ENCODE measurements at regions not wholly inside any gene's neighbourhood (a gene's known extent, or its start where the extent isn't known, plus 50 kb on each side); places are given as distances from the start of the nearest gene placed in this dataset.
"Not testable (repeated sequence)": the region's sequence is repeated elsewhere in the genome, so short reads cannot be mapped to it uniquely, and the experiment has no call there.

- H3K4me3 ChIP-seq (ENCODE audit: low read depth, poor library complexity, severe bottlenecking): no peak overlapping the region
- intact Hi-C loops (cut with DNase I; ENCODE audit: low total_unique reads): no loop called here
- 65 to 67% methylated on average over 17 of the region's 17 CpGs for WGBS, 2 donors
- no peak for TF ChIP-seq CTCF (IDR thresholded peaks at IDR 0.05)
- peak in 1 of 2 donors; percentile 56 for DNase-seq (ENCODE audit: low spot score in 2 of 2)
These were observed 81.3 kb upstream of the C16orf82 start for GRCh38 chr16:26985100-26986065.

GRCh38 chr16:26987597-26988010, 79.1 kb upstream of the C16orf82 start:
- intact Hi-C loops (cut with DNase I; ENCODE audit: low total_unique reads): no loop called here
- peak in 1 of 2 donors; percentile 68 for DNase-seq (ENCODE audit: low spot score in 2 of 2)
- WGBS, 2 donors: 55 to 59% methylated on average over 7 of the region's 7 CpGs
- no peak for TF ChIP-seq CTCF (IDR thresholded peaks at IDR 0.05)
- TF ChIP-seq POLR2A (IDR thresholded peaks at IDR 0.05): no peak
- no peak overlapping the region for H3K4me3 ChIP-seq (ENCODE audit: low read depth, poor library complexity, severe bottlenecking)

- H3K4me3 ChIP-seq (ENCODE audit: low read depth, poor library complexity, severe bottlenecking): no peak overlapping the region
- TF ChIP-seq POLR2A (IDR thresholded peaks at IDR 0.05) (no peak), CTCF (IDR thresholded peaks at IDR 0.05) (no peak)
- intact Hi-C loops (cut with DNase I; ENCODE audit: low total_unique reads): no loop called here
- 74 to 78% methylated on average over 5 of the region's 5 CpGs for WGBS, 2 donors
- peak in 1 of 2 donors; percentile 67 for DNase-seq (ENCODE audit: low spot score in 2 of 2)
These were observed 78.5 kb upstream of the C16orf82 start for GRCh38 chr16:26988186-26988585.

DNA sequence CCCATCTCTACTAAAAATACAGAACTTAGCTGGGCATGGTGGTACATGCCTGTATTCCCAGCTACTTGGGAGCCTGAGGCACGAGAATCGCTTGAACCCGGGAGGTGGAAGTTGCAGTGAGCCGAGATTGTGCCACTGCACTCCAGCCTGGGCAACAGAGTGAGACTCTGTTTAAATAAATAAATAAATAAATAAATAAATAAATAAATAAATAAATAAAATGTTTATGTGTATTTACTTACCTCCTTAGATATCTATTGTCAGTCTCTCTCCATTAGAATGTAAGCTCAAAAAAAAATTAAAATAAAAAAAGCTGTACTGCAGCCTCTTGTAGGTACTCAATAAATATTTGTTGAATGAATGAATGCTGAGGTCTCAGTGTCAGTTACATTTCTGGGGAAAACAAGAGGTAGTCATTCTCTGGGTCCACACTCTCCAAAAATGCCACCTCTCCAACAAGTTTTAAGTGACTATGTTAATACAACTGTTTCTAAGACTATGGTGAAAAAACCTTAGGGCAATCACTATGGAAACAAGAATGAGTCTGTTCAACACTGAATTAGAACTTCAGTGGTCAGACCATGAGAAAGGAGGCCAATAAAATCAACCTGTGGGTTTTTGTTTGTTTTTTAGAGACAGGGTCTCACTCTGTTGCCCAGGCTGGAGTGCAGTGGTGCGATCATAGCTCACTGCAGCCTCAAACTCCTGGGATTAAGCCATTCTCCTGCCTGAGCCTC, 76.2 kb upstream of the C16orf82 start:
- intact Hi-C loops (cut with DNase I; ENCODE audit: low total_unique reads); H3K4me3 ChIP-seq (ENCODE audit: low read depth, poor library complexity, severe bottlenecking): not testable (repeated sequence)
- 81 to 90% methylated on average over 5 of the region's 5 CpGs for WGBS, 2 donors
- DNase-seq (ENCODE audit: low spot score in 2 of 2): peak in 1 of 2 donors; percentile 45

- H3K4me3 ChIP-seq (ENCODE audit: low read depth, poor library complexity, severe bottlenecking): no peak overlapping the region
- intact Hi-C loops (cut with DNase I; ENCODE audit: low total_unique reads): no loop called here
- no peak for TF ChIP-seq CTCF (IDR thresholded peaks at IDR 0.05)
- TF ChIP-seq POLR2A (IDR thresholded peaks at IDR 0.05): no peak
- 29 to 46% methylated on average over 9 of the region's 9 CpGs for WGBS, 2 donors
- peak in 1 of 2 donors; percentile 73 for DNase-seq (ENCODE audit: low spot score in 2 of 2)
These were observed 73.9 kb upstream of the C16orf82 start for GRCh38 chr16:26992666-26993349.

DNA sequence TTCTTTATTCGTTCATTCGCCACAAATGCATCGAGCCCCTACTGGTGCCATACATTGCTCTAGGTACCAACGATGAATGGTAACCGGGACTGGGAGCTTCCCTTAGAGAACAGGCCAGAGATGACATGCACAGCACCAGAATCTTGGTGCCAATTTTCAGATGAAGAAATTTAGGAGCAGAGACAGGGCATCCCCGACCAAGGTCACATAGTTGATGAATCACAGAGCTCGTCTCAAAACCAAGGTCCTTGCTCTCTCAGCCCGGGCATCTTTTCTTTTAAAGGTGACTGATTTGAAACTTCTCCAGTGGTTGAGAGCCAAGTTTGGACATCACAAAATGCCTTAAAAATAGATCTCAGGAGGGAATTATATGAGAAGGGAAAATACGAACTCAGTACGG, 73.2 kb upstream of the C16orf82 start:
- TF ChIP-seq POLR2A (IDR thresholded peaks at IDR 0.05): no peak
- TF ChIP-seq CTCF (IDR thresholded peaks at IDR 0.05): no peak
- peak in 1 of 2 donors; percentile 29 for DNase-seq (ENCODE audit: low spot score in 2 of 2)
- WGBS, 2 donors: 61 to 73% methylated on average over 10 of the region's 10 CpGs
- intact Hi-C loops (cut with DNase I; ENCODE audit: low total_unique reads): no loop called here
- no peak overlapping the region for H3K4me3 ChIP-seq (ENCODE audit: low read depth, poor library complexity, severe bottlenecking)
